Esophagus squamous epithelium (tissue), 4 donors: ENCODE measurements at regions not wholly inside any gene's neighbourhood (a gene's known extent, or its start where the extent isn't known, plus 50 kb on each side); places are given as distances from the start of the nearest gene placed in this dataset.

Experiments used
- POLR2A ChIP-seq, 4 donors: fragments of 450-650 bp; IDR thresholded peaks; one replicate each; pipeline ENCODE4 v1.6.1; 2017; ENCODE audit warnings: antibody characterized with exemption in 4 of 4, mild to moderate bottlenecking in 4 of 4, moderate library complexity in 3 of 4
- TF ChIP-seq, protein P1 (sequence below), 6 experiments: fragments of 450-650 bp in 4 of 6; fragments of 200-600 bp in 2 of 6; sonication (generic) in 2 of 6; IDR thresholded peaks; one replicate each; pipeline ENCODE4 v1.5.1; 2016 to 2019; ENCODE audit warnings: antibody characterized with exemption in 6 of 6, mild to moderate bottlenecking in 4 of 6, moderate library complexity in 4 of 6

DNA sequence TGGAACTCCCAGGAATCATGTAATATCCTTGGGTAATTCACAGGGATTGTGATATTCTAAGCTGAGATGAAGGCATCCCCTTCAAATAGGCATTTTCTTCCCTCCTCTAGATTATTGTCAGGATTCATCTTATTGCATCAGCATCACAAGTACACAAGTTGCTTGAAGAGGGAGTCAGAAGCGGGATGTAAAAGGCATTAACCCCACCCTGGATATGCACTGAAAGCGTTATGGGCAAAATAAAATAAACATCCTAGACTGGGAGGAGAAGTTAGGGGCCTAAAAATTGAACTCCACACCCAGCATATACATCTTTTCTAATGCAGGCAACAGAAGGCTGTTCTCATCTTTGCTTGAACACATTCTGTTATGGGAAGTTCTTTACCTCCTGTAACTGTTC, 381.2 kb downstream of the SETD4 start:
- no peak for TF ChIP-seq POLR2A (IDR thresholded peaks at IDR 0.05)
- TF ChIP-seq, protein P1, sequence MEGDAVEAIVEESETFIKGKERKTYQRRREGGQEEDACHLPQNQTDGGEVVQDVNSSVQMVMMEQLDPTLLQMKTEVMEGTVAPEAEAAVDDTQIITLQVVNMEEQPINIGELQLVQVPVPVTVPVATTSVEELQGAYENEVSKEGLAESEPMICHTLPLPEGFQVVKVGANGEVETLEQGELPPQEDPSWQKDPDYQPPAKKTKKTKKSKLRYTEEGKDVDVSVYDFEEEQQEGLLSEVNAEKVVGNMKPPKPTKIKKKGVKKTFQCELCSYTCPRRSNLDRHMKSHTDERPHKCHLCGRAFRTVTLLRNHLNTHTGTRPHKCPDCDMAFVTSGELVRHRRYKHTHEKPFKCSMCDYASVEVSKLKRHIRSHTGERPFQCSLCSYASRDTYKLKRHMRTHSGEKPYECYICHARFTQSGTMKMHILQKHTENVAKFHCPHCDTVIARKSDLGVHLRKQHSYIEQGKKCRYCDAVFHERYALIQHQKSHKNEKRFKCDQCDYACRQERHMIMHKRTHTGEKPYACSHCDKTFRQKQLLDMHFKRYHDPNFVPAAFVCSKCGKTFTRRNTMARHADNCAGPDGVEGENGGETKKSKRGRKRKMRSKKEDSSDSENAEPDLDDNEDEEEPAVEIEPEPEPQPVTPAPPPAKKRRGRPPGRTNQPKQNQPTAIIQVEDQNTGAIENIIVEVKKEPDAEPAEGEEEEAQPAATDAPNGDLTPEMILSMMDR (IDR thresholded peaks at IDR 0.05): no peak
